GM12878 (cell line): ENCODE measurements at regions not wholly inside any gene's neighbourhood (a gene's known extent, or its start where the extent isn't known, plus 50 kb on each side); places are given as distances from the start of the nearest gene placed in this dataset.

Source experiments
- ATAC-seq: fragments of 200-7000 bp; cut with Tn5 transposase; 3 replicates; pipeline ENCODE4 v1.9.1; 2020; ENCODE audit warnings: mild to moderate bottlenecking, moderate library complexity
- BruUV-seq: library from RNA; stranded (reverse); fragments of 400-500 nt; replicated peaks from 2 replicates; lab custom pipeline; 2021; lab: Mats Ljungman, UMichigan
- CTCF ChIA-PET: fragments of 300-600 bp; sonication (Branson Sonifier 250); formaldehyde crosslinking; extraction: SDS; loops from one replicate; lab custom pipeline; 2021; ENCODE audit warnings: inconsistent platforms; lab: Yijun Ruan, JAX
- POLR2A ChIA-PET: fragments of 350-600 bp; formaldehyde crosslinking; extraction: SDS; loops from one replicate; lab custom pipeline; 2021; ENCODE audit warnings: inconsistent platforms; lab: Charles Lee
- RAD21 ChIA-PET: fragments of 300-600 bp; sonication (Branson Sonifier 250); formaldehyde crosslinking; loops from one replicate; lab custom pipeline; 2023; ENCODE audit warnings: antibody characterized with exemption; ENCODE audit not compliant: unreplicated experiment; lab: Charles Lee
- SMC1A ChIA-PET: fragments of 300-600 bp; sonication (Branson Sonifier 250); formaldehyde crosslinking; loops from one replicate; lab custom pipeline; 2023; ENCODE audit not compliant: unreplicated experiment, uncharacterized antibody; lab: Charles Lee
- DNase-seq: peaks from one replicate; pipeline ENCODE4 v3.0.0-alpha.2; 2011; ENCODE audit warnings: low read depth, low spot score
- FAIRE-seq: peaks from 3 replicates; lab custom pipeline; 2011; peaks lifted over from hg19 to GRCh38; lab: Jason Lieb, UNC
- H2AFZ ChIP-seq: 2 replicates; pipeline ENCODE4 v1.6.0; 2011; ENCODE audit warnings: low read depth, low read length, control low read depth; ENCODE audit not compliant: control insufficient read depth
- H3K27ac ChIP-seq: 2 replicates; pipeline ENCODE4 v1.5.1; 2011; ENCODE audit warnings: control low read depth; ENCODE audit not compliant: control insufficient read depth, insufficient read depth
- H3K27me3 ChIP-seq, 2 experiments: replicated peaks in 1 of 2; 2 replicates each; pipeline versions ENCODE4 v1.6.0 to v1.6.1; 2011; ENCODE audit warnings: low read length in 1 of 2; ENCODE audit not compliant: control insufficient read depth in 2 of 2, insufficient read depth in 2 of 2
- H3K36me3 ChIP-seq, 2 experiments: 2 replicates each; pipeline ENCODE4 v1.5.1; 2011; ENCODE audit warnings: low read length in 1 of 2; ENCODE audit not compliant: control insufficient read depth in 2 of 2, insufficient read depth in 2 of 2
- H3K4me1 ChIP-seq: 2 replicates; pipeline ENCODE4 v1.6.1; 2011; ENCODE audit warnings: mild to moderate bottlenecking, low read length, moderate library complexity, mixed read lengths; ENCODE audit not compliant: control insufficient read depth, insufficient read depth
- H3K4me2 ChIP-seq: 2 replicates; pipeline ENCODE4 v1.6.0; 2011; ENCODE audit warnings: control low read depth; ENCODE audit not compliant: control insufficient read depth, insufficient read depth
- H3K4me3 ChIP-seq: fragments of 200-600 bp; sonication (generic); 2 replicates; pipeline ENCODE4 v1.5.1; 2016
- H3K79me2 ChIP-seq: 2 replicates; pipeline ENCODE4 v1.6.0; 2011; ENCODE audit warnings: low read length; ENCODE audit not compliant: control insufficient read depth, insufficient read depth
- H3K9ac ChIP-seq: 2 replicates; pipeline ENCODE4 v1.8.0; 2011; ENCODE audit warnings: low read length, control low read depth, mixed read lengths; ENCODE audit not compliant: control insufficient read depth, insufficient read depth
- H3K9me3 ChIP-seq: replicated peaks from 3 replicates; pipeline ENCODE4 v1.5.1; 2011; ENCODE audit warnings: mild to moderate bottlenecking, low read length; ENCODE audit not compliant: control insufficient read depth, insufficient read depth
- H4K20me1 ChIP-seq: 2 replicates; pipeline ENCODE4 v1.6.0; 2011; ENCODE audit not compliant: control insufficient read depth, insufficient read depth
- ASH2L ChIP-seq: fragments of 300-600, 200-600 bp; sonication (generic); IDR thresholded peaks from 2 replicates; pipeline ENCODE4 v1.6.1; 2017; ENCODE audit warnings: low read depth, mild to moderate bottlenecking, borderline replicate concordance
- BRCA1 ChIP-seq: IDR thresholded peaks from 2 replicates; pipeline ENCODE4 v1.6.1; 2011; ENCODE audit warnings: low read depth, low read length, improper control_type of control experiment
- ETV6 ChIP-seq, 2 experiments: fragments of 450-650 bp in 1 of 2; IDR thresholded peaks in 1 of 2; conservative IDR thresholded peaks in 1 of 2; 2 replicates each; pipeline ENCODE4 v1.6.1; 2014; ENCODE audit warnings: antibody characterized with exemption in 1 of 2, borderline replicate concordance in 1 of 2, low read depth in 1 of 2, mild to moderate bottlenecking in 1 of 2, moderate library complexity in 1 of 2
- IKZF2 ChIP-seq, 2 experiments: fragments of 450-650 bp; IDR thresholded peaks; 2 replicates each; pipeline ENCODE4 v1.6.1; 2017; ENCODE audit warnings: mild to moderate bottlenecking in 2 of 2, moderate library complexity in 2 of 2
- MTA2 ChIP-seq: fragments of 450-650 bp; IDR thresholded peaks from 2 replicates; pipeline ENCODE4 v1.6.1; 2016; ENCODE audit warnings: low read depth, mild to moderate bottlenecking, moderate library complexity
- MYB ChIP-seq: fragments of 150-350 bp; IDR thresholded peaks from 2 replicates; pipeline ENCODE4 v1.6.1; 2014; ENCODE audit warnings: mild to moderate bottlenecking, low read depth, low read length, borderline replicate concordance
- NFIC ChIP-seq: IDR thresholded peaks from 2 replicates; pipeline ENCODE4 v1.6.1; 2012; ENCODE audit warnings: low read depth, mild to moderate bottlenecking, inconsistent platforms, low read length, moderate library complexity
- SIN3A ChIP-seq: IDR thresholded peaks from 2 replicates; pipeline ENCODE4 v1.6.1; 2012; ENCODE audit warnings: low read depth, low read length, improper control_type of control experiment
- SIX5 ChIP-seq: IDR thresholded peaks from 2 replicates; pipeline ENCODE4 v1.6.1; 2011; ENCODE audit warnings: mild to moderate bottlenecking, low read depth, low read length, moderate library complexity; ENCODE audit not compliant: severe bottlenecking
- SMAD5 ChIP-seq: IDR thresholded peaks from 2 replicates; pipeline ENCODE4 v1.6.1; 2016; ENCODE audit warnings: antibody characterized with exemption, low read depth
- SMARCA5 ChIP-seq: fragments of 450-650 bp; IDR thresholded peaks from 2 replicates; pipeline ENCODE4 v1.6.1; 2017; ENCODE audit warnings: mild to moderate bottlenecking
- STAT1 ChIP-seq: fragments of 450-650 bp; conservative IDR thresholded peaks from 2 replicates; pipeline ENCODE4 v1.6.1; 2014; ENCODE audit warnings: antibody characterized with exemption, mild to moderate bottlenecking
- STAT3 ChIP-seq: IDR thresholded peaks from 2 replicates; pipeline ENCODE4 v1.6.1; 2011; ENCODE audit warnings: low read depth, low read length, improper control_type of control experiment
- TARDBP ChIP-seq: IDR thresholded peaks from 2 replicates; pipeline ENCODE4 v1.6.1; 2016; ENCODE audit warnings: borderline replicate concordance
- WRNIP1 ChIP-seq: IDR thresholded peaks from 2 replicates; pipeline ENCODE4 v1.6.1; 2011; ENCODE audit warnings: low read depth, low read length, improper control_type of control experiment, borderline replicate concordance
- YBX1 ChIP-seq: fragments of 450-650 bp; IDR thresholded peaks from 2 replicates; pipeline ENCODE4 v1.6.1; 2016; ENCODE audit warnings: antibody characterized with exemption
- WGBS: methylation state at CpG from one replicate; pipeline ENCODE4 v1.1.6; 2016; ENCODE audit warnings: low lambda C conversion rate; ENCODE audit not compliant: insufficient replicate concordance, insufficient coverage; ENCODE audit errors: missing lambda C conversion rate; 5-methylcytosine and 5-hydroxymethylcytosine counted together
- in situ Hi-C: fragments of 300-500 bp; cut with MboI; formaldehyde crosslinking; loops from 9 replicates; pipeline ENCODE4 v1.14.3; 2018; ENCODE audit warnings: mixed read lengths
- intact Hi-C: fragments of 100-400 bp; cut with micrococcal nuclease; formaldehyde crosslinking; loops from one replicate; pipeline ENCODE4 v1.14.2; 2022; ENCODE audit not compliant: unreplicated experiment
- TF ChIP-seq, protein P1 (sequence below): IDR thresholded peaks from 2 replicates; pipeline ENCODE4 v1.6.1; 2011; ENCODE audit warnings: mild to moderate bottlenecking, low read depth, low read length, moderate library complexity; ENCODE audit not compliant: insufficient replicate concordance
- TF ChIP-seq, protein P2 (sequence below): IDR thresholded peaks from 2 replicates; pipeline ENCODE4 v1.6.1; 2012; ENCODE audit warnings: low read depth, low read length, improper control_type of control experiment
- TF ChIP-seq, protein P3 (sequence below): fragments of 150-350 bp; IDR thresholded peaks from 2 replicates; pipeline ENCODE4 v1.6.1; 2014; ENCODE audit warnings: mild to moderate bottlenecking, low read depth, low read length
- TF ChIP-seq, protein P4 (sequence below): fragments of 450-650 bp; IDR thresholded peaks from 2 replicates; pipeline ENCODE4 v1.6.1; 2014; ENCODE audit warnings: mild to moderate bottlenecking

DNA sequence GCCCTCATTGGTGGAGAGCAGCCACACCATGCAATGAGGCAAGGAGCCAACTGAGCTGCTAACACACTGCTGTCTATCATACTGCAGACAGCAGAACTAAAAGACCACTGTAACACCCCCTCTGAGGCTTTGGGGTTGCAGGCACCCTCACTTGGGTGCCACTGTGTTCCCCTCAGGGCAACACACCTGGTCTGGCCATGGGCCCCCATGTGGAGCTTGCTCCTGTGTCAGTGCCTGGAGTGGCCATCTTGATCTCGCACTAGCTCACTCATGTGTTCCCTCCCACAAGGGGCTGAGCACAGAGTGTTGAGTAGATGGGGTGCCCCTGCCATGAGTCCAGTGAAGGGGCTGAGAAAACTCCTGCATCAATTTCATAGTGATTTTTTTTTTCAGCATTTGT lies 532.4 kb upstream of the FTMT start:
- Histone ChIP-seq H4K20me1 (no peaks in the 10 kb centered on the region), H3K4me3 (no peak overlapping the region), H3K9me3 (no peaks in the 10 kb centered on the region), H2AFZ (no peak overlapping the region), H3K4me1 (no peaks in the 10 kb centered on the region), H3K36me3 (no peaks in the 10 kb centered on the region), H3K27me3 (no peaks in the 10 kb centered on the region), H3K79me2 (no peaks in the 10 kb centered on the region), H3K4me2 (no peak overlapping the region), H3K27ac (no peak overlapping the region), H3K9ac (no peak overlapping the region)
- CTCF ChIA-PET = no interaction called here
- TF ChIP-seq SIX5 (no peak), YBX1 (no peak), SMAD5 (no peak), TARDBP (no peak), ASH2L (no peak), SIN3A (no peak), IKZF2 (IDR thresholded peaks at IDR 0.05) (no peak), MYB (no peak), STAT3 (no peak), WRNIP1 (no peak), STAT1 (no peak), ETV6 (conservative IDR thresholded peaks at IDR 0.05 in 1 of 2, IDR thresholded peaks at IDR 0.05 in 1 of 2; ENCODE audit: borderline replicate concordance in 1 of 2, low read depth in 1 of 2) (no peak), NFIC (no peak), MTA2 (no peak), BRCA1 (no peak), SMARCA5 (no peak)
- TF ChIP-seq, protein P1, sequence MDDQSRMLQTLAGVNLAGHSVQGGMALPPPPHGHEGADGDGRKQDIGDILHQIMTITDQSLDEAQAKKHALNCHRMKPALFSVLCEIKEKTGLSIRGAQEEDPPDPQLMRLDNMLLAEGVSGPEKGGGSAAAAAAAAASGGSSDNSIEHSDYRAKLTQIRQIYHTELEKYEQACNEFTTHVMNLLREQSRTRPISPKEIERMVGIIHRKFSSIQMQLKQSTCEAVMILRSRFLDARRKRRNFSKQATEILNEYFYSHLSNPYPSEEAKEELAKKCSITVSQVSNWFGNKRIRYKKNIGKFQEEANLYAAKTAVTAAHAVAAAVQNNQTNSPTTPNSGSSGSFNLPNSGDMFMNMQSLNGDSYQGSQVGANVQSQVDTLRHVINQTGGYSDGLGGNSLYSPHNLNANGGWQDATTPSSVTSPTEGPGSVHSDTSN = no peak
- TF ChIP-seq, protein P2, sequence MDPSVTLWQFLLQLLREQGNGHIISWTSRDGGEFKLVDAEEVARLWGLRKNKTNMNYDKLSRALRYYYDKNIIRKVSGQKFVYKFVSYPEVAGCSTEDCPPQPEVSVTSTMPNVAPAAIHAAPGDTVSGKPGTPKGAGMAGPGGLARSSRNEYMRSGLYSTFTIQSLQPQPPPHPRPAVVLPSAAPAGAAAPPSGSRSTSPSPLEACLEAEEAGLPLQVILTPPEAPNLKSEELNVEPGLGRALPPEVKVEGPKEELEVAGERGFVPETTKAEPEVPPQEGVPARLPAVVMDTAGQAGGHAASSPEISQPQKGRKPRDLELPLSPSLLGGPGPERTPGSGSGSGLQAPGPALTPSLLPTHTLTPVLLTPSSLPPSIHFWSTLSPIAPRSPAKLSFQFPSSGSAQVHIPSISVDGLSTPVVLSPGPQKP = no peak
- TF ChIP-seq, protein P3, sequence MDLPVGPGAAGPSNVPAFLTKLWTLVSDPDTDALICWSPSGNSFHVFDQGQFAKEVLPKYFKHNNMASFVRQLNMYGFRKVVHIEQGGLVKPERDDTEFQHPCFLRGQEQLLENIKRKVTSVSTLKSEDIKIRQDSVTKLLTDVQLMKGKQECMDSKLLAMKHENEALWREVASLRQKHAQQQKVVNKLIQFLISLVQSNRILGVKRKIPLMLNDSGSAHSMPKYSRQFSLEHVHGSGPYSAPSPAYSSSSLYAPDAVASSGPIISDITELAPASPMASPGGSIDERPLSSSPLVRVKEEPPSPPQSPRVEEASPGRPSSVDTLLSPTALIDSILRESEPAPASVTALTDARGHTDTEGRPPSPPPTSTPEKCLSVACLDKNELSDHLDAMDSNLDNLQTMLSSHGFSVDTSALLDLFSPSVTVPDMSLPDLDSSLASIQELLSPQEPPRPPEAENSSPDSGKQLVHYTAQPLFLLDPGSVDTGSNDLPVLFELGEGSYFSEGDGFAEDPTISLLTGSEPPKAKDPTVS = no peak
- TF ChIP-seq, protein P4, sequence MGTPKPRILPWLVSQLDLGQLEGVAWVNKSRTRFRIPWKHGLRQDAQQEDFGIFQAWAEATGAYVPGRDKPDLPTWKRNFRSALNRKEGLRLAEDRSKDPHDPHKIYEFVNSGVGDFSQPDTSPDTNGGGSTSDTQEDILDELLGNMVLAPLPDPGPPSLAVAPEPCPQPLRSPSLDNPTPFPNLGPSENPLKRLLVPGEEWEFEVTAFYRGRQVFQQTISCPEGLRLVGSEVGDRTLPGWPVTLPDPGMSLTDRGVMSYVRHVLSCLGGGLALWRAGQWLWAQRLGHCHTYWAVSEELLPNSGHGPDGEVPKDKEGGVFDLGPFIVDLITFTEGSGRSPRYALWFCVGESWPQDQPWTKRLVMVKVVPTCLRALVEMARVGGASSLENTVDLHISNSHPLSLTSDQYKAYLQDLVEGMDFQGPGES = no peak
- no TSS peak for BruUV-seq
- no peak for ATAC-seq
- RAD21 ChIA-PET = no interaction called here
- SMC1A ChIA-PET = no interaction called here
- POLR2A ChIA-PET = no interaction called here
- no peak for FAIRE-seq
- in situ Hi-C loops (no loop called here), intact Hi-C loops (no loop called here)
- WGBS = 0% methylated on average over 1 of the region's 1 CpG
- no peak for DNase-seq
